ENCODE measurements at regions not wholly inside any gene's neighbourhood (a gene's known extent, or its start where the extent isn't known, plus 50 kb on each side); places are given as distances from the start of the nearest gene placed in this dataset.

DNA sequence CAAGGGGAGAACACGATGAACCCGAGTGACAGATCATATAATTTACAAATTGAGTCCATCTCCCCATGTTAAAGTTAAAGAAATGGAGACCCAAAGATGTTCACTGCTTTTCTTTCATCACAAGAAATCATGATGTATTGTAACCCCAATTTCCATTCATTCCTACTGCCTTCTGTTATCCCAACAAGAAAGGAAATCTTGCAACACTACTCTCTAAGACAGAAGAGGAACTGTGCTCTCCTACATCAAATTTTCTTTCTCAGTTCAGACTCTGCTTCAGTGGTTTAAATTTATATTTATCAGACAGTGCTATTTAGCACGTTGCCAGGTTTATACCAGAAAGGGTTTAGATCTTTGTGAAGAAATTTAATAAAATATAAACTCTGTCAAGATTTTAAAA is 83.8 kb upstream of the RASA1 start:
- no peak overlapping the region for H3K4me3 ChIP-seq (ENCODE audit: low read depth, low read length)
- no peaks in the 10 kb centered on the region for H3K27me3 ChIP-seq (ENCODE audit: control insufficient read depth, insufficient read depth, low read length)
- no peaks in the 10 kb centered on the region for H3K9me3 ChIP-seq (ENCODE audit: control insufficient read depth, low read length)
- H2AFZ ChIP-seq = no peak overlapping the region
- H3K9ac ChIP-seq = no peak overlapping the region
- no peaks in the 10 kb centered on the region for H3K4me1 ChIP-seq
- no peak overlapping the region for H3K4me2 ChIP-seq (ENCODE audit: low read length)
- TF ChIP-seq, protein P1, sequence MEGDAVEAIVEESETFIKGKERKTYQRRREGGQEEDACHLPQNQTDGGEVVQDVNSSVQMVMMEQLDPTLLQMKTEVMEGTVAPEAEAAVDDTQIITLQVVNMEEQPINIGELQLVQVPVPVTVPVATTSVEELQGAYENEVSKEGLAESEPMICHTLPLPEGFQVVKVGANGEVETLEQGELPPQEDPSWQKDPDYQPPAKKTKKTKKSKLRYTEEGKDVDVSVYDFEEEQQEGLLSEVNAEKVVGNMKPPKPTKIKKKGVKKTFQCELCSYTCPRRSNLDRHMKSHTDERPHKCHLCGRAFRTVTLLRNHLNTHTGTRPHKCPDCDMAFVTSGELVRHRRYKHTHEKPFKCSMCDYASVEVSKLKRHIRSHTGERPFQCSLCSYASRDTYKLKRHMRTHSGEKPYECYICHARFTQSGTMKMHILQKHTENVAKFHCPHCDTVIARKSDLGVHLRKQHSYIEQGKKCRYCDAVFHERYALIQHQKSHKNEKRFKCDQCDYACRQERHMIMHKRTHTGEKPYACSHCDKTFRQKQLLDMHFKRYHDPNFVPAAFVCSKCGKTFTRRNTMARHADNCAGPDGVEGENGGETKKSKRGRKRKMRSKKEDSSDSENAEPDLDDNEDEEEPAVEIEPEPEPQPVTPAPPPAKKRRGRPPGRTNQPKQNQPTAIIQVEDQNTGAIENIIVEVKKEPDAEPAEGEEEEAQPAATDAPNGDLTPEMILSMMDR (IDR thresholded peaks at IDR 0.05) = no peak
- no peaks in the 10 kb centered on the region for H3K36me3 ChIP-seq (ENCODE audit: control insufficient read depth, insufficient read depth, low read length)
- H3K27ac ChIP-seq = no peak overlapping the region
- no peaks in the 10 kb centered on the region for H3K79me2 ChIP-seq

DNA sequence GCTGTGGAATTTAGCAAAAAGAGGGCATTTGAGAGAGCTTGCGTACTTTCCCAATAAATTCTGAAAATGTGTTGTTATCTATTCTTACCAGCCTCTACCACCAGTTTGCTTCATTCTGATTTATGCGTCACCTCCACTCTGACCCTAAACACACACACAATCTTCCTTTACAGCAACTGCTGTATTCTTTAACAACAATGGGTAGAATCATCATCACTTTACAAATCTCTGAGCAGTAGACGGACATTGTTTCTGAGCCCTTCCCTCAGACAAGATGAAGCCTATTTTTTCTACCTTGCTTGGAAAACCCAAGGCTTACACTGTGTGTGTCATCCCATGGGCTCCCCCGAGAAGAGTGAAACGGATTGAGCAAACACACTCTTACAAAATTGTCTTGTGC is 83.1 kb upstream of the RASA1 start:
- no peaks in the 10 kb centered on the region for H3K27me3 ChIP-seq (ENCODE audit: control insufficient read depth, insufficient read depth, low read length)
- no peak overlapping the region for H3K4me3 ChIP-seq (ENCODE audit: low read depth, low read length)
- no peaks in the 10 kb centered on the region for H3K79me2 ChIP-seq
- no peaks in the 10 kb centered on the region for H3K36me3 ChIP-seq (ENCODE audit: control insufficient read depth, insufficient read depth, low read length)
- H3K9me3 ChIP-seq (ENCODE audit: control insufficient read depth, low read length) = no peaks in the 10 kb centered on the region
- no peaks in the 10 kb centered on the region for H3K4me1 ChIP-seq
- H3K27ac ChIP-seq = no peak overlapping the region
- TF ChIP-seq, protein P1 (IDR thresholded peaks at IDR 0.05) = no peak
- no peak overlapping the region for H3K4me2 ChIP-seq (ENCODE audit: low read length)
- no peak overlapping the region for H2AFZ ChIP-seq
- H3K9ac ChIP-seq = no peak overlapping the region

DNA sequence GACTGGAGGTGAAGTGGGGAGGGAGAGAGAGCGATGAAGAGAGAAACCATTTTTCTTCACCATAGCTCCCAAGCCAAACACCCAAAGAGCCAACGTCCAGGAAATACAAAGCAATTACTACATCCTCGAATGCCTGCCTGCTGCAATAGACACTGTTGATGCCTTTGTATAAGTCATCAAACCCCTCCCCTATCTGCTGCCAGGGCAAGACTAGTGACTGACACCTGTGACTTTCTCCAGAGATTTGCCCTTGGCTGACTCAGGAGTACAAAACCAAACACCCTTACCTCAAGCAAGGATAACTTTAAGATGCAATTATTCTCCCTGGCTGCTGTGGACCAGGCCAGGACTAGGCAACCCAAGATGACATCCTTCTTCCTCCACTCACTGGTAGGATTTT is 81.8 kb upstream of the RASA1 start:
- no peak overlapping the region for H3K27ac ChIP-seq
- no peak overlapping the region for H3K4me3 ChIP-seq (ENCODE audit: low read depth, low read length)
- H3K9me3 ChIP-seq (ENCODE audit: control insufficient read depth, low read length) = no peaks in the 10 kb centered on the region
- no peaks in the 10 kb centered on the region for H3K36me3 ChIP-seq (ENCODE audit: control insufficient read depth, insufficient read depth, low read length)
- H3K4me1 ChIP-seq = no peaks in the 10 kb centered on the region
- no peak overlapping the region for H3K4me2 ChIP-seq (ENCODE audit: low read length)
- TF ChIP-seq, protein P1 (IDR thresholded peaks at IDR 0.05) = no peak
- H3K9ac ChIP-seq = no peak overlapping the region
- no peaks in the 10 kb centered on the region for H3K79me2 ChIP-seq
- H3K27me3 ChIP-seq (ENCODE audit: control insufficient read depth, insufficient read depth, low read length) = no peaks in the 10 kb centered on the region
- no peak overlapping the region for H2AFZ ChIP-seq

DNA sequence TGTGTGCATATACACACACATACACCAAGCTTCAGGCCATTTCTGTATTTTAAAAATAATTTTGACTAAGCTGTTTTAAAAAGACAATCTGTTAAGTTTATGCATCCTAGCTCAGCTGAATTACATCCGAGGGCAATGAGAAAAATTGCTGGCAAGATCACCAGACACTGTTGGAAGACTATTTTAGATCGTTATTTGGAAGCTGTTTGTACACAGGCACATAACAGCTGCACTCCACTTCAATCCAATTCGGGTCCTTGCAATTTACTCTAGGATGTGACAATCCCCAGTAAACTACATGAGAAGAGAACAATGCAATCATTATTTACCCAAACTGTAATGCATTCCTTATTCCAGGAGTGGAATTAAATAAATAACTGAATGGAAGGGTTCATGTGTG is 79.3 kb upstream of the RASA1 start:
- no peaks in the 10 kb centered on the region for H3K36me3 ChIP-seq (ENCODE audit: control insufficient read depth, insufficient read depth, low read length)
- TF ChIP-seq, protein P1 (IDR thresholded peaks at IDR 0.05) = no peak
- no peak overlapping the region for H3K4me3 ChIP-seq (ENCODE audit: low read depth, low read length)
- no peaks in the 10 kb centered on the region for H3K79me2 ChIP-seq
- no peaks in the 10 kb centered on the region for H3K27me3 ChIP-seq (ENCODE audit: control insufficient read depth, insufficient read depth, low read length)
- no peaks in the 10 kb centered on the region for H3K4me1 ChIP-seq
- H3K9ac ChIP-seq = no peak overlapping the region
- no peaks in the 10 kb centered on the region for H3K9me3 ChIP-seq (ENCODE audit: control insufficient read depth, low read length)
- H2AFZ ChIP-seq = no peak overlapping the region
- no peak overlapping the region for H3K27ac ChIP-seq
- no peak overlapping the region for H3K4me2 ChIP-seq (ENCODE audit: low read length)

DNA sequence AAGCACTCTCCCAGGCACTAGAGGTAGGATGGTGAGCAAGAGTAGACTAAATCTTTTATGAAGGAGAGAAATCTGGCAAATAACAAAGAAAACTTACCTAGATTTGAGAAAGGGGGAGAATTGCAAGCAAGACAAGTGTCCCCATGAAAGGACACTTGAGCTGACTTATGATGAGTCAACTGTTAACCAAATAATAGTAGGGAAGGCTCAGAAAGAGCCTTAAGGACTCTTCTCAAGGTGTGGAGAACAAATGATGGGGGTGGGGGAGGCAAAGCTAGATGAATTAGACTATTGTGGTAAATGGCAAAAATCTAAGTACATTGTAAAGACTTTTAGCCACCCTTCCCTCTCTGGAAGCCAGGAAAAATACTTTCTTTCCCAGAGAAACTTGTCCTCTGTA is 77.6 kb upstream of the RASA1 start:
- Histone ChIP-seq H3K9ac (no peak overlapping the region), H3K27ac (no peak overlapping the region), H3K27me3 (ENCODE audit: control insufficient read depth, insufficient read depth, low read length) (no peaks in the 10 kb centered on the region), H3K4me3 (ENCODE audit: low read depth, low read length) (no peak overlapping the region), H3K9me3 (ENCODE audit: control insufficient read depth, low read length) (no peaks in the 10 kb centered on the region), H3K4me1 (no peaks in the 10 kb centered on the region), H3K4me2 (ENCODE audit: low read length) (no peak overlapping the region), H3K79me2 (no peaks in the 10 kb centered on the region), H2AFZ (no peak overlapping the region), H3K36me3 (ENCODE audit: control insufficient read depth, insufficient read depth, low read length) (no peaks in the 10 kb centered on the region)
- TF ChIP-seq, protein P1 (IDR thresholded peaks at IDR 0.05) = no peak

Data from parathyroid adenoma (tissue), 2 donors.